Left colon (tissue), 2 donors: ENCODE measurements at regions not wholly inside any gene's neighbourhood (a gene's known extent, or its start where the extent isn't known, plus 50 kb on each side); places are given as distances from the start of the nearest gene placed in this dataset.
A peak's percentile ranks its signal among the peaks of the same experiment; 100 is the strongest.

Source experiments
- ATAC-seq: fragments of 200-7000 bp; cut with Tn5 transposase; one replicate; pipeline ENCODE4 v1.9.1; 2020; ENCODE audit warnings: mild to moderate bottlenecking, moderate library complexity
- DNase-seq, 2 donors: peaks; one replicate each; pipeline ENCODE4 v3.0.0-alpha.2; 2020
- intact Hi-C, 2 donors: fragments of 100-400 bp; cut with DNase I in 1 of 2; cut with micrococcal nuclease in 1 of 2; formaldehyde crosslinking; loops; one replicate each; pipeline versions ENCODE4 v1.11.2 to v1.14.0; 2022; cut with DNase I, micrococcal nuclease
- donor health status: DM: no; HTN: no; CAD: no.
- donor health status: DM: yes; HTN: yes; CAD: no.

- ATAC-seq (no peak), DNase-seq (no peak)
- intact Hi-C loops = loop anchor here in 1 of 2 donors (10.0 kb wide), 1 partner anchor 942 kb away; no protein-coding TSS in a partner anchor
These were observed 58.6 kb downstream of the LIG4 start for GRCh38 chr13:108156749-108157148.

- ATAC-seq (peak; percentile 54), DNase-seq (peak in 1 of 2 donors; percentile 73)
- intact Hi-C loops = loop anchor here in 1 of 2 donors (10.0 kb wide), 1 partner anchor 941 kb away; no protein-coding TSS in a partner anchor
These were observed 59.9 kb downstream of the LIG4 start for GRCh38 chr13:108155185-108156106.

- ATAC-seq (peak; percentile 99), DNase-seq (peak; percentile 40 to 69)
- intact Hi-C loops = loop anchor here in 1 of 2 donors (10.0 kb wide), 1 partner anchor 940 kb away; no protein-coding TSS in a partner anchor
These were observed 60.9 kb downstream of the LIG4 start for GRCh38 chr13:108154421-108154858.

GRCh38 chr13:108146642-108147041 is 68.7 kb downstream of the LIG4 start:
- DNase-seq = no peak
- intact Hi-C loops = no loop called here
- no peak for ATAC-seq

GRCh38 chr13:108142702-108143436 is 72.5 kb downstream of the LIG4 start:
- intact Hi-C loops = no loop called here
- ATAC-seq (no peak), DNase-seq (no peak)

- intact Hi-C loops = no loop called here
- ATAC-seq = no peak
- no peak for DNase-seq
These were observed 78.2 kb downstream of the LIG4 start for GRCh38 chr13:108137176-108137575.

- intact Hi-C loops = no loop called here
- ATAC-seq (no peak), DNase-seq (no peak)
These were observed 87.9 kb downstream of the LIG4 start for GRCh38 chr13:108127406-108127805.

GRCh38 chr13:108126056-108126455 is 89.3 kb downstream of the LIG4 start:
- ATAC-seq (no peak), DNase-seq (no peak)
- intact Hi-C loops = no loop called here

GRCh38 chr13:108121406-108121805 is 93.9 kb downstream of the LIG4 start:
- DNase-seq = no peak
- intact Hi-C loops = no loop called here

GRCh38 chr13:108120856-108121255 is 94.5 kb downstream of the LIG4 start:
- intact Hi-C loops = no loop called here
- DNase-seq = no peak
- no peak for ATAC-seq

More at GRCh38 chr13:108121406-108121805, 93.9 kb downstream of the LIG4 start:
- no peak for ATAC-seq

- intact Hi-C loops = no loop called here
- DNase-seq (no peak), ATAC-seq (no peak)
These were observed 95.0 kb downstream of the LIG4 start for GRCh38 chr13:108120302-108120701.

- intact Hi-C loops = no loop called here
- no peak for DNase-seq
These were observed 99.6 kb downstream of the LIG4 start for GRCh38 chr13:108115738-108116137.

GRCh38 chr13:108113407-108113806 is 101.9 kb downstream of the LIG4 start:
- DNase-seq (no peak), ATAC-seq (no peak)
- intact Hi-C loops = no loop called here

More at GRCh38 chr13:108115738-108116137, 99.6 kb downstream of the LIG4 start:
- no peak for ATAC-seq

- intact Hi-C loops = no loop called here
- DNase-seq (no peak), ATAC-seq (no peak)
These were observed 110.6 kb downstream of the LIG4 start for GRCh38 chr13:108104736-108105135.

GRCh38 chr13:108102771-108103170 is 112.6 kb downstream of the LIG4 start:
- no peak for ATAC-seq
- intact Hi-C loops = no loop called here
- no peak for DNase-seq

- no peak for ATAC-seq
- intact Hi-C loops = no loop called here
- DNase-seq = no peak
These were observed 118.9 kb downstream of the LIG4 start for GRCh38 chr13:108096301-108096915.

GRCh38 chr13:108095036-108095435 is 120.3 kb downstream of the LIG4 start:
- ATAC-seq = no peak
- intact Hi-C loops = no loop called here
- DNase-seq = no peak

- DNase-seq = no peak
- intact Hi-C loops = no loop called here
These were observed 121.7 kb downstream of the LIG4 start for GRCh38 chr13:108093616-108094015.

GRCh38 chr13:108087810-108088209 is 127.5 kb downstream of the LIG4 start:
- intact Hi-C loops = no loop called here
- ATAC-seq (no peak), DNase-seq (no peak)

More at GRCh38 chr13:108093616-108094015, 121.7 kb downstream of the LIG4 start:
- ATAC-seq = no peak
